ENCODE measurements at regions not wholly inside any gene's neighbourhood (a gene's known extent, or its start where the extent isn't known, plus 50 kb on each side); places are given as distances from the start of the nearest gene placed in this dataset.

GRCh38 chr10:113970641-113971040 is 73.0 kb upstream of the ADRB1 start:
- intact Hi-C loops (cut with micrococcal nuclease; ENCODE audit: unreplicated experiment) (no loop called here), in situ Hi-C loops (cut with HindIII; ENCODE audit: extremely low pct_ligation_motif_present, low pct_unique_long_range_greater_than_20kb) (no loop called here)
- ATAC-seq (no peak), DNase-seq (ENCODE audit: low spot score) (no peak), FAIRE-seq (no peak)
- H4K20me1 ChIP-seq (ENCODE audit: insufficient read depth, low read length): no peaks in the 10 kb centered on the region
- ChIA-PET POLR2A (no interaction called here), CTCF (ENCODE audit: low intra/inter-chr PET ratio, low total read pairs) (no interaction called here)
- H3K27me3 ChIP-seq (ENCODE audit: control insufficient read depth in 1 of 2, insufficient read depth in 2 of 2, low read length in 2 of 2): no peaks in the 10 kb centered on the region; a peak in 1 of 5 replicates
- no peak overlapping the region for H3K9ac ChIP-seq (ENCODE audit: insufficient read depth, low read depth, low read length)
- H3K27ac ChIP-seq (ENCODE audit: extremely low read length, insufficient read depth, low read length): no peak overlapping the region
- H3K9me3 ChIP-seq (ENCODE audit: low read length): no peaks in the 10 kb centered on the region
- H3K4me1 ChIP-seq (ENCODE audit: insufficient read depth, low read length): no peaks in the 10 kb centered on the region
- H3K36me3 ChIP-seq (replicated peaks in 1 of 2; ENCODE audit: control insufficient read depth in 1 of 2, insufficient read depth in 2 of 2, low read length in 2 of 2): no peaks in the 10 kb centered on the region
- no peak overlapping the region for H3K4me2 ChIP-seq (ENCODE audit: low read depth, low read length)
- no peak overlapping the region for H2AFZ ChIP-seq (ENCODE audit: low read length)
- TF ChIP-seq THAP7 (CRISPR knock-in tag; IDR thresholded peaks at IDR 0.05): no peak
- TF ChIP-seq ARNTL (CRISPR knock-in tag; IDR thresholded peaks at IDR 0.05): no peak
- TF ChIP-seq PHF20 (CRISPR knock-in tag; IDR thresholded peaks at IDR 0.05): no peak
- TF ChIP-seq TBX2 (CRISPR knock-in tag; IDR thresholded peaks at IDR 0.05; ENCODE audit: borderline replicate concordance): no peak
- no peak for TF ChIP-seq ZNF160 (CRISPR knock-in tag; IDR thresholded peaks at IDR 0.05)
- no peak for TF ChIP-seq REST (IDR thresholded peaks at IDR 0.05; ENCODE audit: borderline replicate concordance in 1 of 2, low read depth in 1 of 2, low read length in 2 of 2)
- no peak for TF ChIP-seq ZNF251 (CRISPR knock-in tag; IDR thresholded peaks at IDR 0.05)
- TF ChIP-seq REL (CRISPR knock-in tag; conservative IDR thresholded peaks at IDR 0.05): no peak
- TF ChIP-seq SP1 (IDR thresholded peaks at IDR 0.05): no peak
- no peak for TF ChIP-seq SP1 (CRISPR knock-in tag; IDR thresholded peaks at IDR 0.05)
- no peak for TF ChIP-seq ARNT (IDR thresholded peaks at IDR 0.05)
- TF ChIP-seq AKAP8 (CRISPR knock-in tag; IDR thresholded peaks at IDR 0.05): no peak
- TF ChIP-seq E2F1 (CRISPR knock-in tag; IDR thresholded peaks at IDR 0.05): no peak
- no peak for TF ChIP-seq TOE1 (CRISPR knock-in tag; IDR thresholded peaks at IDR 0.05)
- TF ChIP-seq SALL2 (CRISPR knock-in tag; IDR thresholded peaks at IDR 0.05): no peak
- no peak for TF ChIP-seq HBP1 (CRISPR knock-in tag; IDR thresholded peaks at IDR 0.05; ENCODE audit: low read depth)
- no peaks in the 10 kb centered on the region for H3K79me2 ChIP-seq (ENCODE audit: insufficient read depth, low read length)
- BruUV-seq (replicated peaks): no TSS peak
- H3K4me3 ChIP-seq (replicated peaks in 1 of 3; ENCODE audit: insufficient read depth in 1 of 3, low read depth in 2 of 3, low read length in 3 of 3): no peak overlapping the region
